ENCODE measurements at regions not wholly inside any gene's neighbourhood (a gene's known extent, or its start where the extent isn't known, plus 50 kb on each side); places are given as distances from the start of the nearest gene placed in this dataset.

DNA sequence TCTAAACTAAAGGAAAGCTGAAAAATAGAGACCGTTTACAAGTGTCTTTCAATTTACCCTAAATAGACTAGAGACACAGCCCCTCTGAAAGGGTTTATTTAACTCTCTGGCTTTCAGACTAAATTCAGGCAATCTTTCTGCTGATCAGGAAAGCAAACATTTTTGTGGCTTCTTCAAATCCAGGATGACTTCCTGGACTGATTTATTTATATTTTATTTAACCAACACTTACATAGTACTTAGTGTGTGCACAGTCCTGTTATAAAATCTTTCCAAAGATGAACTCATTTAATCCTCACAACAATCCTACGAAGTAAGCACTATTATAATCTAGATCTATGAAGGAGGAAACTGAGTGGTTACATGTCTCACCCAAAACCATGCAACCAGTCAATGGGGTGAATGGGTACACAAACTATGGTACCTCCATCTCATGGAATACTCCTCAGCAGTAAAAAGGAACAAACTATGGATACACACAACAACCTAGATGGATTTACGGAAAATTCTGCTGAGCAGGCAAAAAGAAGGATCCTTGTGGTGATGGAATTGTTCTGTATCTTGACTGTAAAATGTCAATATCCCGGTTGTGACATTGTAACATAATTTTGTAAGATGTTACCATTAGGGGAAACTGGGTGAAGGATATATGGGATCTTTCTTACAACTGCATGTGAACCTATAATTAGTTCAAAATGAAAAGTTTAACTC, 64.1 kb upstream of the MAMLD1 start:
- DNase-seq (ENCODE audit: low read depth), result no peak

DNA sequence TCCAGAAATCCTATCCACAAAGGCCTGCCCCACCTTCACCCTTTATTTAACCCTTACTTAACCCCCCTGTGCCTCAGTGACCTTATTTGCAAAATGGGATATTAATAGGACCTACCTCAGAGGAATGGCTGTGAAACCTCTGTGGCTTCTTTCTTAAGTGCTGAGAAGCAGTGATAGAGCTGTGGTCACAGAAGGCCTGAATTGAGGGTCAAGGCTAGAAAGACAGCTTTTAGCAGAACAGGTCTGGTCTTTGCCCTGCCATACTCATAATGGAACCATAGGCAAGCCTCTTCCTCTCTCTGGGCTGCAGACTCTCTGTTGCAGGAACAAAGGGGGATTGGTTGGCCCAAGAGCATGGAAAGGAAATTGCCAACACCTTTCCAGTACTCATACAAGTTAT, 63.5 kb upstream of the MAMLD1 start:
- no peak for DNase-seq (ENCODE audit: low read depth)

DNA sequence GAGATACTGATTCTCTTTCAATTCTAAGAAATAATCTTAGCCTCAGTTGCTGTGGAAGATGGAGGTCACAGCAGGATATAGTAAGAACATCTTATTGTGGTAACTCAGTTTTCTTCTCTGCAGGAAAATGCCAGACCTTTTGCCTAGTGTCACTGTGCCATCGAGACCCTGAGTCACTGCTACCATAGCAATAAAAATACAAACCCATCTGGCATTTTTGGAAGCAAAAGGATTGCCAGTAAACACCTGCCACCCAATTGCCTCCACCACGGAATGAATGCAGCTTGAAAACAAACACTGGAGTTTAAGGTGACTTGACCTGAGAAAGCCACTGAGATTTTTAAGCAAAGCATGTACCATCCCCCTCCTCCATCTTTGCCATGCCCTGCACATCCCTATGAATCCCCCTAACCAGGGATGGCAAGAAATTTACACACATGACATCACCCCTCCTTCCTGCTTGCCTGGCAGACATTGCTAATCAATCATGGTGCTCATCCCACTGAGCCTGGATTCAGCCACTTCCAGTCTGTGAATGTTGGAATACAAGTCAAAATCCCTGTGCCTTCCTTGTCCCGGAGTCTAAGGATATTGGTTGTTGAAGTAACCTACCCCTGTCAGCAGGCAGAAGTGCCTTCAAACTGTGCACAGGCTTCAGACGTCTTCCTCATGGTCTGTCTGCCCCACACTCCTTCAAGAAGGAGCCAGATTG, 59.6 kb upstream of the MAMLD1 start:
- peak; percentile 6 for DNase-seq (ENCODE audit: low read depth)

DNA sequence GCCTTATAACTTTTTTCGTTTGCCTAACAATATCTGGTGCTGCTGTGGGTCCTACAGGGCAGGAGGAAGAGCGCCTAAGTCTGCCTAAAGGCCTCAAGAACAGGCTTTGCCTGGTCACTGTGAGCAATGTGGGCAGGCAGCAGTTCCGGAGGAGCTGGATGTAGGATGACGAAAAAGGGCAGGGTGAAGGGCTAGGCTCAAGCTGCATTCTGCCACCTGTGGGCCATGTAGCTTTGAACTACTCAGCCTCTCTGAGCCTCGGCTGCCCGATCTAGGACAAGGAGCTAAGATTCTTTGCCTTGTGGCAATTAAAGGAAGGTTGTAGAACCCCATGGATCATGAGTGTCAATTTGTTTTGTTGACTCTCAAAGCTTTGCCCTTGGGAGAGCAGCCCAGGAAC, 57.1 kb upstream of the MAMLD1 start:
- DNase-seq (ENCODE audit: low read depth), result no peak

DNA sequence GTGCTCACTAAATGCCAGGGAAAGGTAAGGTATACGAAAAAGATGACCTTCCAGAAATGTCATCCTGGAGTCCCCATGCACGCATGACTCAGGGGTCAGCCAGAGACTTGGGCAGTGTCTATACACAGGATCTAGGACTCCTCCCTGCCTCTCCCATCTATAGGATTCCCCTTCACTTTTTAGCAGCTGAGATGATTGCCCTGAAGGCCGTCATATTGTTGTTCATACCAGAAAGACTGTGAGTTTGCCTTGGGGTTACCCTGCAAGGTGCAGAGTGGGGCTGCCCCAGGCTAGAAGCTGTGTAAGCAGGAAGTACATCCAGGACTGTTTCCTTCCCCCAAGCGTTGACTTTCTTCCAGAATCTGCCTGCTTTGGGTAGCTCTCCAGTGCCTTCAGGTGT, 55.1 kb upstream of the MAMLD1 start:
- DNase-seq (ENCODE audit: low read depth), result no peak

DNA sequence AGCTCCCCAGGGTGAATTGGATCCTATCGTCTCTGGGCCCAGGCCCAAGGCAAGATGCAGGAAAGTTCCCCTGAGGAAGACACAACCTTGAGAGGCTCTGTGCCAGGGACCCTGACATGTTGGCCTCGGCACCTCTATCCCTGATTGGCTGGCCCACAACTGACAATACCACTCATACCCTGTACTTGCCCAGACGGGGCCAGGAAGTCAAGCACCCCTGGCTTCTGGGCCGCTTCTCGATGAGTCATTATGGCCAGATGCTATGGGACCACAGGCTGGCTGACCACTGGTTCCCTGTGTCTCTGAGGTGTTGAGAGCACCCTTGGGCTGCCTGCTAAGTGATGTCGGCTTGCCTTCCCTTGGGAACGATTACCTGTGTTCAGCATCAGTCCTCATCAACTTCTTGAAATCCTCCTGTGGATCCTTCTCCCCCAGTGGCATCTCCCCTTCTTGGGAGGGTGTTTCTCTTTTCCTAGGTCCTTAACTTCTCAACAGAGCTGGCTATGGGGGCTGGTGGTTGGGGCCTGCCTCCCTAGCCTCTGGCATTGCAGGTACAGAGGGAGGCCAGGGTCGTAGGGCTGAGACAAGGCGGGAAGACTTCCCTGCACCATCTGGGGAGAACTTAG, 54.5 kb upstream of the MAMLD1 start:
- DNase-seq (ENCODE audit: low read depth), result no peak

DNA sequence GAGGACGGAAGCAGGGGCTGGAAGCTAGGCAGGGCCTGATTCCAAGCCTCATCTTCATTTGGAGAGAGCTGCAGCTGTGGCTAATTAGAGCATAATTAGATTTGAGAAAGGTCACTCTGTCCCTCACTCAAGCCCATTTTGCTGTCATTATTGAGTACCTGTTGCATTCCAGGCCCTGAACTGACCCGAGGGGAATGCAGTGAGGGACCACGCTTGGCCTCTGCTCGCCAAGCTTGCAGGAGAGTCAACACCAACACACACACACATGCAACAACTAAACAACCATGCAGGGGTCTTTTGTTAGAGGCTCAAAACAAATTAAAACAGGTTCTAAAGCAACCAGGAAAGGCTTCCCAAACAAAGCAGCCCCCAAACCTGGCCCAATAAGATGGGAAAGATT, 52.7 kb upstream of the MAMLD1 start:
- no peak for DNase-seq (ENCODE audit: low read depth)

DNA sequence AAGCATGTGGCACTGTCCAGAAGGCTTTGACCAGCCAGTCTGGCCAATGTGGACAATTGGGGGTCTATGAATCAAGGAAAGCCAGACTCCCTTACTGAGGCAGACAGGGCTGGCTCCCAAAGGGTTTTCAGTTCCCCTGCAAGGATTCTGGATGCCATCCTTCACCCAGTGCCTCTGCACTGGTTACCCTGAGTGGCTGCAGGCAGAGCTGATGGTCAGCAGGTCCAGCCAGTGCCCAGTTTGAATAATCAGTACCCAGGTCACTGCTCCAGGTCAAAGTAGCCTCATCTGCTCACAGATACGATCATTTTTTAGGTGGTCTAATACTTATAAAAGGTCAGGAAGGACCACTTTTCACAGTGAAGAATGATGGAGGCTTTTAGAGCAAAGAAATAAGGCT, 52.2 kb upstream of the MAMLD1 start:
- no peak for DNase-seq (ENCODE audit: low read depth)

DNA sequence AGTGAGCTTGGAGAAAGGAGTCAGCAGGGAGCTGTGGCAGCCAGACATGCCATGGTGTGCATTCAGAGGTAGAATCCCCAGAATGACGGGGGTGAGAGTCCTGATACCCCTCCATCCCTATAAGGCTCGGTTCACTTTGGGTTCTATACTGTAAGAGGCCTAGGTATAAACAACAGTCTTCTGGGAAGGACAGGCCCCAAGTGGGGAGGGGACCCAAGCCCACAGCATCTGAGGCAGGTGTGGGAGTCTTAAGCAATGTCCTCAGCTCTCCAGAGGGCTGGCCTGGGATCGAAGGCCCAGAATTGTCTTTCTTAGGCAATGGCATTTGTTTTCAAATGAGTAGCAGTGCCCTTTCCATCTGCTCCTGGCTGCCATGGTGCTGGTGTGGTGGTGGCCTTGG, 50.2 kb upstream of the MAMLD1 start:
- no peak for DNase-seq (ENCODE audit: low read depth)

Measured in Daoy (cell line).